ENCODE measurements at regions not wholly inside any gene's neighbourhood (a gene's known extent, or its start where the extent isn't known, plus 50 kb on each side); places are given as distances from the start of the nearest gene placed in this dataset.

GRCh38 chr4:124111411-124111810, 601.1 kb downstream of the ANKRD50 start:
- H3K4me1 ChIP-seq = peaks cover 0 to 11% (median 2%) of the 10 kb centered on the region in 3 donors
- no peak overlapping the region for H3K27ac ChIP-seq

GRCh38 chr4:124111922-124112321, 600.6 kb downstream of the ANKRD50 start:
- Histone ChIP-seq H3K36me3 (no peaks in the 10 kb centered on the region), H3K4me1 (peaks cover 0 to 11% (median 2%) of the 10 kb centered on the region in 3 donors), H3K4me3 (no peak overlapping the region), H3K9me3 (no peaks in the 10 kb centered on the region), H3K27ac (no peak overlapping the region), H3K27me3 (no peaks in the 10 kb centered on the region)
- no peak for TF ChIP-seq POLR2A (IDR thresholded peaks at IDR 0.05)
- TF ChIP-seq, protein P1, sequence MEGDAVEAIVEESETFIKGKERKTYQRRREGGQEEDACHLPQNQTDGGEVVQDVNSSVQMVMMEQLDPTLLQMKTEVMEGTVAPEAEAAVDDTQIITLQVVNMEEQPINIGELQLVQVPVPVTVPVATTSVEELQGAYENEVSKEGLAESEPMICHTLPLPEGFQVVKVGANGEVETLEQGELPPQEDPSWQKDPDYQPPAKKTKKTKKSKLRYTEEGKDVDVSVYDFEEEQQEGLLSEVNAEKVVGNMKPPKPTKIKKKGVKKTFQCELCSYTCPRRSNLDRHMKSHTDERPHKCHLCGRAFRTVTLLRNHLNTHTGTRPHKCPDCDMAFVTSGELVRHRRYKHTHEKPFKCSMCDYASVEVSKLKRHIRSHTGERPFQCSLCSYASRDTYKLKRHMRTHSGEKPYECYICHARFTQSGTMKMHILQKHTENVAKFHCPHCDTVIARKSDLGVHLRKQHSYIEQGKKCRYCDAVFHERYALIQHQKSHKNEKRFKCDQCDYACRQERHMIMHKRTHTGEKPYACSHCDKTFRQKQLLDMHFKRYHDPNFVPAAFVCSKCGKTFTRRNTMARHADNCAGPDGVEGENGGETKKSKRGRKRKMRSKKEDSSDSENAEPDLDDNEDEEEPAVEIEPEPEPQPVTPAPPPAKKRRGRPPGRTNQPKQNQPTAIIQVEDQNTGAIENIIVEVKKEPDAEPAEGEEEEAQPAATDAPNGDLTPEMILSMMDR (IDR thresholded peaks at IDR 0.05) = peak; percentile 21 to 77 (median 56)
- WGBS, 2 donors = 33 to 49% methylated on average over 2 of the region's 2 CpGs
- intact Hi-C loops (cut with DNase I) = no loop called here
- no peak for DNase-seq

More at GRCh38 chr4:124111411-124111810, 601.1 kb downstream of the ANKRD50 start:
- no peak overlapping the region for H3K4me3 ChIP-seq
- no peak for DNase-seq
- H3K36me3 ChIP-seq = no peaks in the 10 kb centered on the region
- intact Hi-C loops (cut with DNase I) = no loop called here
- WGBS, 2 donors = 63 to 66% methylated on average over 2 of the region's 2 CpGs
- H3K9me3 ChIP-seq = no peaks in the 10 kb centered on the region
- no peaks in the 10 kb centered on the region for H3K27me3 ChIP-seq
- TF ChIP-seq POLR2A (IDR thresholded peaks at IDR 0.05) = no peak
- TF ChIP-seq, protein P1 (IDR thresholded peaks at IDR 0.05) = no peak

- DNase-seq = no peak
- WGBS, 2 donors = 53 to 62% methylated on average over 2 of the region's 2 CpGs
- TF ChIP-seq POLR2A (IDR thresholded peaks at IDR 0.05) = no peak
- TF ChIP-seq, protein P1 (IDR thresholded peaks at IDR 0.05) = no peak
- H3K4me1 ChIP-seq = peaks cover 0 to 21% (median 0%) of the 10 kb centered on the region in 3 donors
- no peak overlapping the region for H3K27ac ChIP-seq
- H3K36me3 ChIP-seq = no peaks in the 10 kb centered on the region
- H3K4me3 ChIP-seq = no peak overlapping the region
- H3K9me3 ChIP-seq = no peaks in the 10 kb centered on the region
- intact Hi-C loops (cut with DNase I) = no loop called here
- no peaks in the 10 kb centered on the region for H3K27me3 ChIP-seq
These were observed 594.5 kb downstream of the ANKRD50 start for GRCh38 chr4:124118061-124118460.

DNA sequence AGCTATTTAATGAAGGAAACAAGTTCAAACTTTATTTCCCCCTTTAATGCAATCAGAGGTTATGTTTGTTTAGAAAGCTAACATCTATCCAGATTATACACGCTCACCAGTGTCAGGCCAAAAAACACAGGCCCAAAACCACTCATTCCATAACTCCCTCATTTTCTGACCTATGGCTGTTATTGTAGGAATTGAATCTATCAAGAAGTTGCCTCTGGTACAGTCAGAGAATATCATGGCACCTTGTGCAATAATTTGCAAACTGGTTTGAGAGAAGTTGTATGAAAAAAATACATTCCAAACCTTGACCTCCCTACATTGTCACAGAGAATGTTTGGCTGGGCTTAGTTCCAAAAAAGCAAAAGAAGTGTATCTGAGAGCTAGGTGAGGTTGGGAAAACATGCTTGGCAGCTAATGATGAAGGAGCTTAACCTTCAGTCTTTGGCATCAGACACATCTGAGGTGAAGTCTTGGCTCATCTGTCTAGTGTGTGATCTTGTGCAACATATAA, 591.0 kb downstream of the ANKRD50 start:
- WGBS, 2 donors = 33 to 46% methylated on average over 1 of the region's 1 CpG
- no peaks in the 10 kb centered on the region for H3K27me3 ChIP-seq
- no peak for DNase-seq

GRCh38 chr4:124123181-124123580, 589.4 kb downstream of the ANKRD50 start:
- Histone ChIP-seq H3K27me3 (no peaks in the 10 kb centered on the region), H3K4me1 (peaks cover 0 to 30% (median 0%) of the 10 kb centered on the region in 3 donors), H3K27ac (peak overlapping the region in 1 of 4 donors; percentile 30), H3K9me3 (no peaks in the 10 kb centered on the region), H3K36me3 (no peaks in the 10 kb centered on the region), H3K4me3 (no peak overlapping the region)
- intact Hi-C loops (cut with DNase I) = no loop called here
- DNase-seq = no peak
- WGBS, 2 donors = 51 to 58% methylated on average over 4 of the region's 4 CpGs
- no peak for TF ChIP-seq POLR2A (IDR thresholded peaks at IDR 0.05)
- TF ChIP-seq, protein P1 (IDR thresholded peaks at IDR 0.05) = no peak

More for the DNA sequence above, 591.0 kb downstream of the ANKRD50 start:
- TF ChIP-seq, protein P1 (IDR thresholded peaks at IDR 0.05) = no peak
- no peak for TF ChIP-seq POLR2A (IDR thresholded peaks at IDR 0.05)
- intact Hi-C loops (cut with DNase I) = no loop called here
- H3K4me3 ChIP-seq = no peak overlapping the region
- no peaks in the 10 kb centered on the region for H3K36me3 ChIP-seq
- H3K27ac ChIP-seq = peak overlapping the region in 1 of 4 donors; percentile 14
- peaks cover 0 to 30% (median 0%) of the 10 kb centered on the region in 3 donors for H3K4me1 ChIP-seq
- no peaks in the 10 kb centered on the region for H3K9me3 ChIP-seq

Measured in esophagus squamous epithelium (tissue), 5 donors.